Activated CD4-positive, alpha-beta memory T cell treated with anti-CD3 and anti-CD28 coated beads for 36 hours (primary cell): ENCODE measurements at regions not wholly inside any gene's neighbourhood (a gene's known extent, or its start where the extent isn't known, plus 50 kb on each side); places are given as distances from the start of the nearest gene placed in this dataset.

ENCODE experiments used
- CTCF ChIA-PET: fragments of 350-600 bp; sonication (Branson Sonifier 250); formaldehyde crosslinking; loops from one replicate; lab custom pipeline; 2021; ENCODE audit warnings: antibody characterized with exemption, inconsistent platforms; lab: Charles Lee
- POLR2A ChIA-PET: fragments of 350-600 bp; sonication (Branson Sonifier 250); formaldehyde crosslinking; loops from one replicate; lab custom pipeline; 2021; ENCODE audit warnings: antibody characterized with exemption; lab: Charles Lee
- DNase-seq: peaks from one replicate; pipeline ENCODE4 v3.0.0-alpha.2; 2020
- H3K27ac Mint-ChIP-seq: one replicate; pipeline ENCODE4 v1.8.0; 2021; ENCODE audit warnings: mixed read lengths
- H3K27me3 Mint-ChIP-seq: one replicate; pipeline ENCODE4 v1.8.0; 2021; ENCODE audit warnings: mixed read lengths
- H3K36me3 Mint-ChIP-seq: one replicate; pipeline ENCODE4 v1.8.0; 2021; ENCODE audit warnings: mixed read lengths
- H3K4me1 Mint-ChIP-seq: one replicate; pipeline ENCODE4 v1.8.0; 2021; ENCODE audit warnings: low read depth, mixed read lengths
- H3K4me3 Mint-ChIP-seq: one replicate; pipeline ENCODE4 v1.8.0; 2021; ENCODE audit warnings: mild to moderate bottlenecking, mixed read lengths
- H3K9me3 Mint-ChIP-seq: one replicate; pipeline ENCODE4 v1.8.0; 2021; ENCODE audit warnings: mixed read lengths
- intact Hi-C: fragments of 100-400 bp; cut with micrococcal nuclease; formaldehyde crosslinking; loops from one replicate; pipeline ENCODE4 v1.15.1; 2023

- Mint-ChIP-seq H3K36me3 (no peaks in the 10 kb centered on the region), H3K9me3 (no peaks in the 10 kb centered on the region), H3K4me3 (no peak overlapping the region), H3K27me3 (peaks cover 6% of the 10 kb centered on the region), H3K27ac (no peak overlapping the region), H3K4me1 (peaks cover 16% of the 10 kb centered on the region)
- ChIA-PET POLR2A (no interaction called here), CTCF (interaction anchor here (0.9 to 6.6 kb wide), 4 partner anchors 11 to 148 kb away, joined by 3 to 42 read pairs (median 8); no protein-coding TSS in a partner anchor)
- intact Hi-C loops: no loop called here
- DNase-seq: no peak
Measured at GRCh38 chr1:39110325-39110851, 84.2 kb downstream of the NDUFS5 start.

- Mint-ChIP-seq H3K27ac (no peak overlapping the region), H3K4me1 (peaks cover 14% of the 10 kb centered on the region), H3K9me3 (no peaks in the 10 kb centered on the region), H3K27me3 (peaks cover 6% of the 10 kb centered on the region), H3K4me3 (no peak overlapping the region), H3K36me3 (no peaks in the 10 kb centered on the region)
- POLR2A ChIA-PET: no interaction called here
- intact Hi-C loops: no loop called here
- CTCF ChIA-PET: interaction anchor here (0.9 to 6.6 kb wide), 4 partner anchors 12 to 148 kb away, joined by 3 to 42 read pairs (median 8); no protein-coding TSS in a partner anchor
- no peak for DNase-seq
Measured at GRCh38 chr1:39110882-39111281, 84.7 kb downstream of the NDUFS5 start.

- H3K27ac Mint-ChIP-seq: no peak overlapping the region
- intact Hi-C loops: no loop called here
- ChIA-PET POLR2A (no interaction called here), CTCF (interaction anchor here (0.9 to 2.2 kb wide), 3 partner anchors 15 to 79 kb away, joined by 3 to 6 read pairs (median 5); no protein-coding TSS in a partner anchor)
- H3K9me3 Mint-ChIP-seq: no peaks in the 10 kb centered on the region
- no peak overlapping the region for H3K4me3 Mint-ChIP-seq
- H3K36me3 Mint-ChIP-seq: no peaks in the 10 kb centered on the region
- no peak for DNase-seq
- peaks cover 6% of the 10 kb centered on the region for H3K27me3 Mint-ChIP-seq
- H3K4me1 Mint-ChIP-seq: peaks cover 11% of the 10 kb centered on the region
Measured at GRCh38 chr1:39113109-39113743, 87.1 kb downstream of the NDUFS5 start.

GRCh38 chr1:39115271-39116110 is 89.0 kb upstream of the MACF1 start:
- ChIA-PET POLR2A (interaction anchor here (0.9 kb wide), 1 partner anchor 225 kb away, joined by 3 read pairs; no protein-coding TSS in a partner anchor), CTCF (interaction anchor here (1.0 kb wide), 2 partner anchors 17 to 69 kb away, joined by 3 read pairs; no protein-coding TSS in a partner anchor)
- H3K36me3 Mint-ChIP-seq: no peaks in the 10 kb centered on the region
- peaks cover 6% of the 10 kb centered on the region for H3K27me3 Mint-ChIP-seq
- no peak overlapping the region for H3K4me3 Mint-ChIP-seq
- intact Hi-C loops: loop anchor here (1.0 kb wide), 1 partner anchor 68 kb away; no protein-coding TSS in a partner anchor
- DNase-seq: peak; percentile 27
- H3K4me1 Mint-ChIP-seq: peaks cover 5% of the 10 kb centered on the region
- no peaks in the 10 kb centered on the region for H3K9me3 Mint-ChIP-seq
- no peak overlapping the region for H3K27ac Mint-ChIP-seq

GRCh38 chr1:39116116-39116607 is 88.3 kb upstream of the MACF1 start:
- H3K27ac Mint-ChIP-seq: no peak overlapping the region
- intact Hi-C loops: no loop called here
- peaks cover 6% of the 10 kb centered on the region for H3K27me3 Mint-ChIP-seq
- H3K36me3 Mint-ChIP-seq: no peaks in the 10 kb centered on the region
- POLR2A ChIA-PET: interaction anchor here (0.9 kb wide), 1 partner anchor 224 kb away, joined by 3 read pairs; no protein-coding TSS in a partner anchor
- H3K4me3 Mint-ChIP-seq: no peak overlapping the region
- CTCF ChIA-PET: interaction anchor here (1.0 to 2.3 kb wide), 2 partner anchors 18 to 77 kb away, joined by 3 to 9 read pairs; no protein-coding TSS in a partner anchor
- no peaks in the 10 kb centered on the region for H3K9me3 Mint-ChIP-seq
- H3K4me1 Mint-ChIP-seq: peaks cover 3% of the 10 kb centered on the region
- DNase-seq: no peak

- Mint-ChIP-seq H3K27me3 (peaks cover 6% of the 10 kb centered on the region), H3K27ac (no peak overlapping the region), H3K4me1 (peaks cover 3% of the 10 kb centered on the region), H3K36me3 (no peaks in the 10 kb centered on the region), H3K4me3 (no peak overlapping the region), H3K9me3 (no peaks in the 10 kb centered on the region)
- intact Hi-C loops: no loop called here
- ChIA-PET POLR2A (no interaction called here), CTCF (interaction anchor here (0.6 to 2.3 kb wide), 4 partner anchors 11 to 141 kb away, joined by 3 to 9 read pairs (median 4); no protein-coding TSS in a partner anchor)
- no peak for DNase-seq
Measured at GRCh38 chr1:39116860-39117728, 87.4 kb upstream of the MACF1 start.

- ChIA-PET POLR2A (no interaction called here), CTCF (interaction anchor here (0.6 to 2.3 kb wide), 4 partner anchors 19 to 460 kb away, joined by 3 to 9 read pairs (median 4); no protein-coding TSS in a partner anchor)
- Mint-ChIP-seq H3K27me3 (peaks cover 3% of the 10 kb centered on the region), H3K4me3 (no peak overlapping the region), H3K27ac (no peak overlapping the region), H3K36me3 (no peaks in the 10 kb centered on the region), H3K9me3 (no peaks in the 10 kb centered on the region), H3K4me1 (peaks cover 3% of the 10 kb centered on the region)
- intact Hi-C loops: no loop called here
- no peak for DNase-seq
Measured at GRCh38 chr1:39117899-39118450, 86.5 kb upstream of the MACF1 start.

GRCh38 chr1:39122056-39122455 is 82.4 kb upstream of the MACF1 start:
- intact Hi-C loops: no loop called here
- CTCF ChIA-PET: no interaction called here
- Mint-ChIP-seq H3K27me3 (no peaks in the 10 kb centered on the region), H3K4me1 (peaks cover 3% of the 10 kb centered on the region), H3K9me3 (no peaks in the 10 kb centered on the region), H3K27ac (no peak overlapping the region), H3K36me3 (no peaks in the 10 kb centered on the region), H3K4me3 (no peak overlapping the region)
- POLR2A ChIA-PET: no interaction called here
- DNase-seq: no peak

- no peak for DNase-seq
- H3K4me1 Mint-ChIP-seq: no peaks in the 10 kb centered on the region
- no peaks in the 10 kb centered on the region for H3K36me3 Mint-ChIP-seq
- no peak overlapping the region for H3K27ac Mint-ChIP-seq
- POLR2A ChIA-PET: no interaction called here
- no peaks in the 10 kb centered on the region for H3K27me3 Mint-ChIP-seq
- intact Hi-C loops: no loop called here
- H3K9me3 Mint-ChIP-seq: no peaks in the 10 kb centered on the region
- CTCF ChIA-PET: no interaction called here
- H3K4me3 Mint-ChIP-seq: no peak overlapping the region
Measured at GRCh38 chr1:39124282-39124681, 80.2 kb upstream of the MACF1 start.

GRCh38 chr1:39127513-39127912 is 77.0 kb upstream of the MACF1 start:
- Mint-ChIP-seq H3K9me3 (no peaks in the 10 kb centered on the region), H3K27me3 (no peaks in the 10 kb centered on the region), H3K4me3 (no peak overlapping the region), H3K36me3 (no peaks in the 10 kb centered on the region), H3K4me1 (peaks cover 5% of the 10 kb centered on the region), H3K27ac (no peak overlapping the region)
- intact Hi-C loops: no loop called here
- CTCF ChIA-PET: interaction anchor here (0.6 to 1.1 kb wide), 4 partner anchors 29 to 158 kb away, joined by 3 to 5 read pairs (median 4); no protein-coding TSS in a partner anchor
- POLR2A ChIA-PET: no interaction called here
- no peak for DNase-seq

GRCh38 chr1:39128126-39128525 is 76.4 kb upstream of the MACF1 start:
- no peaks in the 10 kb centered on the region for H3K27me3 Mint-ChIP-seq
- intact Hi-C loops: no loop called here
- DNase-seq: no peak
- CTCF ChIA-PET: interaction anchor here (0.6 to 1.1 kb wide), 4 partner anchors 64 to 296 kb away, joined by 3 to 5 read pairs (median 3); no protein-coding TSS in a partner anchor
- H3K4me3 Mint-ChIP-seq: no peak overlapping the region
- POLR2A ChIA-PET: no interaction called here
- no peak overlapping the region for H3K27ac Mint-ChIP-seq
- peaks cover 5% of the 10 kb centered on the region for H3K4me1 Mint-ChIP-seq
- no peaks in the 10 kb centered on the region for H3K9me3 Mint-ChIP-seq
- no peaks in the 10 kb centered on the region for H3K36me3 Mint-ChIP-seq
